Stimulated activated CD4-positive, alpha-beta T cell treated with anti-CD3 and anti-CD28 coated beads, TNF-alpha, amount 100 ng/mL, for 4 hours (primary cell): ENCODE measurements at regions not wholly inside any gene's neighbourhood (a gene's known extent, or its start where the extent isn't known, plus 50 kb on each side); places are given as distances from the start of the nearest gene placed in this dataset.
"Not testable (repeated sequence)": the region's sequence is repeated elsewhere in the genome, so short reads cannot be mapped to it uniquely, and the experiment has no call there.

Experiments used
- DNase-seq, 3 experiments: peaks; one replicate each; pipeline ENCODE4 v3.0.0-alpha.2; 2020; ENCODE audit warnings: low read depth in 3 of 3

- no peak for DNase-seq
Observed at GRCh38 chr18:78271790-78272189, 707.8 kb upstream of the SALL3 start.

DNA sequence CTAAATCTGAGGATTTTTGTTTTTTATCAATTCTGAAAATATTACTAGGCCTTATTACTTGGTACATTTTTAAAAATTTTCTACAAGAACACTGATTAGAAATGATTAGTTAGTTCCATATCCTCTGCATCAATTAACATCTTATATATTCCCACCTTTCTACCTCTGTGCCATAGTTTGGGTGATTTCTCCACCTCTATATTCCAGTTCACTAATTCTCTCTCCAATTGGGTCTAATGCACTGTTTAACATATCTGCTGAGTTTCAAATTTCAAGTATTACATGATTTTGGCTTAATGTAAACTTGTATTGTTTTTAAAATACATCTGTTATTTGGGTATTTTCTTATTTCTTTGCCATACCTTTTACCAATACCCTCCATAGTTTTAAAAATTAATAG lies 705.7 kb upstream of the SALL3 start:
- no peak for DNase-seq

DNA sequence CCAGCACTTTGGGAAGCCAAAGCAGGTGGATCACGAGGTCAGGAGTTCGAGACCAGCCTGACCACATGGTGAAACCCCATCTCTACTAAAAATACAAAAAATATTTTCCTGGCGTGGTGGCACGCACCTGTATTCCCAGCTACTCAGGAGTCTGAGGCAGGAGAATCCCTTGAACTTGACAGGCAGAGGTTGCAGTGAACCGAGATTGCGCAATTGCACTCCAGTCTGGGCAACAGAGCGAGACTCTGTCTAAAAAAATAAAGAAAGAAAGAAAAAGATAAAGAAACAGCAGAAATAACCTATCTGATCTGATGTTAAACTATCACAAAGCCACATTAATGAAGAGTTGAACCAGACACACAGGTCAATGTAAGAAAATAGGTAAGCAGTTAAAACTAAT lies 696.2 kb upstream of the SALL3 start:
- DNase-seq: not testable (repeated sequence)

DNA sequence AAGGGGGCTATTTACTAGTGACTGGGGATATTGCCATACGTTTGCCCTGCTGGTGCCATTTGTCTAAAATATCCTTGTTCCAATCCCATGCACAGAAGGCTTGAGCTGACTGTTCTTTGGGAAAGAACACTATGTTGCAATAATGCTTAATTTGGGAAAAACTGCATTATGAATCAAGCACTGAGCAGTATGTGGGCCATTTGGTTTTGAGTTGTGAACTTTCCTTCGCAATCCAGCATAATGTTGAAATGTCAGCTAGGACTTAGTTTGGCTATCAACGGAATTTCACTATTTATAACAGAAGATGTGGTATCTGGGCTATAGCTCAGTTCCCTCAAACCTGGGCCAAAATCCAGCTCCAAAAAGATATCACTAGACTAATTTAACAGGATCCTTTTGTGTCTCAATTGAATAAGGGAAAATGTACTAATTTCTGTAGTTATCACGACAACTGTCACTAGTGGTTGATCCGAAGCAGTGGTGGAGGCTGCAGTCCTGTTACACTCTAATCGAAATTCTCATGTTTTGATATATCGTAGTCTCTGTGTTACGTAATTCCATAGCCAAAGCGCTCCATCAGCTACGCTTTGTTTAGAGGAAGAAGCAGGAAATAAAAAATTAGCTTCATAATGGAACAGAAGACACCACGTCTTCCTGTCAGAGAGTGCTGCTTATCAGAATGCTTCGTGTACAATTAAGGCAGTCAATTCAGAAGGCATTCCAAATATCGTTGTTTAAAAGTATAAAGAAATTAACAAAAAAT lies 686.8 kb upstream of the SALL3 start:
- no peak for DNase-seq

DNA sequence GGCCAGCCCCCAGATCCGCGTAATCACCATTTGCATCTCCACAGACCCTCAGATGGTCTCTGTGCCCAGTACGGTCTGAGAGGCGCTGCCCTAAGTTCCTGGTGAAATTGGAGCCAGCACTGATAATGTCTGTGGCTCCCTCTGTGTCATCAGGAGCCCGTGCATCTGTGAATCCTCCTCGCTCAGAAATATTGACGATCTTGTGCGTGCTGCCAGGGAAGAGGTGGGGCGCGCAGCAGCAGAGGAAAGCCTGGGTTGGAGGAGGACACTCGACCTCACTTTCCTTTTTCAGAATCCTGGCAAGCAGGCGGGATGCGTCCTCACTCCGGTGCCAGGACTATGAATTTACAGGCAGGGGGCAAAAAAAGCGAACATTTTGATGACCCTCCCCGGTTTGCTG lies 686.1 kb upstream of the SALL3 start:
- no peak for DNase-seq

GRCh38 chr18:78293940-78294541 lies 685.6 kb upstream of the SALL3 start:
- DNase-seq: no peak

- DNase-seq: no peak
Observed at GRCh38 chr18:78295262-78295661, 684.4 kb upstream of the SALL3 start.

DNA sequence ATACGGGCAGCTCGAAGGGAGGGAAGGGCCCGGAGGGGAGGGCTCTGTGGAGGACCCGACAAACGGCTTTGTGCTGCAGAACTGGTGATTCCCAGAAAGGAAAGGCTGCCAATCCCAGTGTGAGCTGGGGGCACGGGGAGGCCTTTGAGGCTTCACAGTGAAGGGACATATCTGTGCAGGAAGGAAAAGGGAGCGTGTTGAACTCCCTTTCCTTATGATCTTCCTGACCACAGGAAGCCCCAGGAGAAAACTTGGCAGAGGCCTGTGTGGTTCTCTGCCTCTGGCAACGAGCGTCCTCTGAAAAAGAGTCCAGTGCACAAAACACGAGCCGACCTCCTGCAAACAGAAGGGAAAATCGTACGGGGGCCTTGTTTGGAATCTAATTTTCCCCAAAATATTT lies 683.5 kb upstream of the SALL3 start:
- DNase-seq: no peak

DNA sequence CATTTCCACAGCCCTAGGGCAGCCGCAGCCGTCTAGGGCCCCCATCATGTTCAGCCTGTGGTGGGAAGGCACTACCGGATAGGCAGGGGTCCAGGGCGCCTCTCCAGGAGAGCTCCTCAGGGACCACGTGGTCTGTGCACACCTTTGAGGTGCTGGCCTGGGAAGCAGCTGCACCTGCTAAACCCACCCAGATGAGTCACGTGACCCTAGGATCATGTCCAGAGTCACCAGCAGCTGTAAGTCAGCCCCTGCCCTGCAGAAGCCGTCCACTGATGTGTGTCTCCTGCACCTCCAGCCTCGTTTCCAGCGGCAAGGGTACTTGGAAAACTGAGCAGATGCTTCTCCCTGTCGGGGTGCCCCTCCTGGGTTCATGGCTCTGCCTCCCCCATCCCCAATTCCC lies 682.6 kb upstream of the SALL3 start:
- DNase-seq: no peak

DNA sequence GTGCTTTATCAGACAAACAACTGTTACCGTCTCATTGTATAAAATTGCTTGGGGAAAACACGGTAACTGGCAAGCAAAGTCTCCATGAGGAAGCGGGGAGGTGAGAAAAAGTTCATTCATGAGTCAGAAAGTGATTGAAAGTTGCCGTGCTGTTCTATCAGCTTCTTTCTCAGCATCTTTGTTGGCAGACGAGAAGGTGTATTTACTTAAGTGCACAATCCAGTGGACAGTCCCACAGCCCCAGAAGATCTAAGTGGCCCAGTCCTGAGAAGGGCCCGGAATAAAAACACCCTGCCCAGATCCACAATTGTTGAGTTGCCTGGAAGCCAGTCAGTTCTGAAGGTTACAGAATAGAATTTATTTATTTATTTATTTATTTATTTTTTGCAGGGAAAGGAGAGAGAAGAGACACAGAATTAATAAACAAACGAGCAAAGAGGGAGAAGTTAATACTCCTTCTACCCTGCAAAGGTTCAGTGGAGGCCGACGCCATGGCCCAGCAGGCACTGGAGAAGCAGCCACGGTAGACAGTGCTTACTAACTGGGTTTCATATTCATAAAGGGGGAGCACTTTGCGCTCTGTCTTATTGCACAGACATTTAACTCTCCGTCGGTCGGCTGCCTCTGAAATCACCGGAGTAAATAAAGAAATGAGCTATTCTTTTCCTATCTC lies 676.0 kb upstream of the SALL3 start:
- no peak for DNase-seq

GRCh38 chr18:78304192-78305164 lies 675.1 kb upstream of the SALL3 start:
- no peak for DNase-seq

DNA sequence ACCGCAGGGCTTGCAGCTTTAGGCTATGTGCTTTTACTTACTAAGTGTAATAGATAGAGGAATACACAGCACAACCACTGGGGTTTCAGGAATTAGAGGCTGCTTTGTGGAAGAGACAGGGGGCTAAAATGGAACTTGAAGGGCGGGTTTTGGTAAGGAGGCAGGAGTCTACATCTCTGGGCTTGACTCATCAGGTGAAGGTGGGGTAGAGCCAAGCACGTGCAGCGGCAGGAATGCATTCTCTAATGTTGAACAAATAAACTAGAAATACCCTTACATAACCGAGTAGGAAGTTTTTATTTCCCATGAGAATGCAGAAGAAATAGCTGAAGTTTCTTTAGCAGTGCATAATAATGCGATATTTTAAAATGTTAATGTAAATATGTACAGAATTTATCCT lies 673.8 kb upstream of the SALL3 start:
- DNase-seq: no peak

GRCh38 chr18:78309307-78309706 lies 670.3 kb upstream of the SALL3 start:
- DNase-seq: no peak

- DNase-seq: no peak
Observed at GRCh38 chr18:78309924-78310323, 669.7 kb upstream of the SALL3 start.

DNA sequence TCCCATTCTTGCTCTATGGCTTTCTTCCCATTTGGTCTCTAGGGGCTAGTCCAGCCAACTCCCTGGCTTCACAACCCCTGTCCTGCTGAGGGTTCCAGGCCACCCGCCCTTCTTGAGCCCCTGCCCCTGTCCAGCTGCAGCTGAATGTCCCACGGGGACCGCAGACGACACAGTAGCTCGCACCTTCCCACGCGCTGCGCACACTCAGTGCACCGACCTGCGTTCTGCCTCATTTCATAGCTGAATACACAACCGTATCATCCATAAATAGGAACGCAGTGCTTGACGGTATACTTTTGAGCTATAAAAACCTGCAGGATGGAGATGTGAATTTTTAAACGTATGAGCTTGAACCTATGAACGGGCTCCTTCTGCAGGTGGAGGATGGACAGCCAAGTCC lies 660.4 kb upstream of the SALL3 start:
- DNase-seq: no peak

- no peak for DNase-seq
Observed at GRCh38 chr18:78319961-78320360, 659.7 kb upstream of the SALL3 start.

- no peak for DNase-seq
Observed at GRCh38 chr18:78321402-78321801, 658.2 kb upstream of the SALL3 start.

DNA sequence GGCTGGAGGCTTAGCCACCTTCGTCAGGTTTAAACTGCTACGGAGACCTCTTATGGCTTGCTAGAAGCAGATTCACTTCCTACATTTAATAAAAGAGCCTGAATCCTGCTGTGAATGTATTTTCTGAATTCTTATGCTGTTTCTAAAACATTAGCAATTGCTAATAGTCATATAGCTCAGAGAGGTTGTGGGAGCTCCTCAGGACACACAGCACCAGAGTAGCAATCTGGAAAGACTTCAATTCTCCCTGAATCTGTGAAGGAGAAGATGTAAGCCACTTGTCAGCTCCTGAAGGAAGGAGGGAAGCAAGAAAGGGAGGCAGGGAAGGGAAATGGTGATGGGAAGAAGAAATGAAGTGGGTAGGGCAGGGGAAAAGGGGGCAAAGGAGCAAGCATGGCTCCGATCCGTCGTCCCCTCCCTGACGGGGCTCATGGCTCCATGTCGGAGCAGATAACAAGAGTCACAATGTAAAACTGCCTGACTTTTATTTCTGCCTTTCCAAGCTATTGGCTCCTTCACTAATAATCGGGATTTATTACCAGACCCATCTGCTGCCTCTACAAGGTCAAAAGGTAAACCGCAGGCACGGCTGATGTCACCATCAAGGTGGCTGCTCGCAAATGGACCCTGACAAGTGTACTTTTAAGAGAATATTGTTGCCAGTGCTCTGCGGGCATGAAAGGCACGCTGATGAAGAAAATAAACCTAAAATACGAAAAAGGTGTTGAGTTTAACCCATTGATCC lies 656.0 kb upstream of the SALL3 start:
- no peak for DNase-seq

DNA sequence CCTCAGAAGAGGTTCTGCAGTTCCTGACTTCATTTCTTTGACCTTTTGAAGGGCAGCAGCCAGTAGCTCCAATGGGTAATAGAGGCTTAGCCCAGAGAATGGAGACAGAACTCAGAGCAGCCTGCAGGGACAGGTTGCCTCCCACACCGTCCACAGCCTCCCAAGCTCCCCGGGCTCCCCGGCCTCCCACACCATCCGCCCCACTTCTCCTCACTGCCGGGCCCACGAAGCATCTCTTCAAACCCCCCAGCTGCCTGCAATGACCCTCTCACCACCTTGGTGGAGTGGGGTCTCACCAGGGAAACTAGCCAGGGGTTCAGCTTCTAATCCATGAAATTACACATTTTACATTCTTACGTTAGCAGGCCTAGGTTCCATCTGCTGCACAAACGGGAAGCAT lies 652.0 kb upstream of the SALL3 start:
- no peak for DNase-seq

GRCh38 chr18:78330766-78331165 lies 648.9 kb upstream of the SALL3 start:
- DNase-seq: no peak

- no peak for DNase-seq
Observed at GRCh38 chr18:78352910-78353309, 626.7 kb upstream of the SALL3 start.
